ENCODE measurements at regions not wholly inside any gene's neighbourhood (a gene's known extent, or its start where the extent isn't known, plus 50 kb on each side); places are given as distances from the start of the nearest gene placed in this dataset.
"Not testable (repeated sequence)": the region's sequence is repeated elsewhere in the genome, so short reads cannot be mapped to it uniquely, and the experiment has no call there.

DNA sequence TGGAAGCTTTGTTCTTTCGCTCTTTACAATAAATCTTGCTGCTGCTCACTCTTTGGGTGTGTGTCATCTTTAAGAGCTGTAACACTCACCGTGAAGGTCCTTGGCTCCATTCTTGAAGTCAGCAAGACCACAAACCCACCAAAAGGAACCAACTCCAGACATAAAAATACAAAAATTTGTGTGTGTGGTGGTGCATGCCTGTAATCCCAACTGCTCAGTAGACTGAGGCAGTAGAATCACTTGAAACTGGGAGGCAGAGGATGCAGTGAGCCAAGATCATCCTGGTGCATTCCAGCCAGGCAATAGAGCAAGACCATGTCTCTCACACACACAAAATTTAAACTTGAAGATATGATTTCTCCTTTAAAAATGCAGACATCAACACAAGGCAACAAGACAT lies 1431.7 kb upstream of the B3GALT2 start:
- no TSS peak for BruUV-seq (replicated peaks)
- no peaks in the 10 kb centered on the region for H3K36me3 ChIP-seq (ENCODE audit: insufficient read depth, low read length)
- no peak overlapping the region for H3K4me2 ChIP-seq (ENCODE audit: low read length)
- H2AFZ ChIP-seq (ENCODE audit: low read length): no peak overlapping the region
- no peak for DNase-seq (ENCODE audit: low spot score)
- no peaks in the 10 kb centered on the region for H3K4me1 ChIP-seq (ENCODE audit: insufficient read depth, low read length, poor library complexity, severe bottlenecking)
- intact Hi-C loops (cut with micrococcal nuclease; ENCODE audit: unreplicated experiment): loop anchor here (10.0 kb wide), 1 partner anchor 243 kb away; no protein-coding TSS in a partner anchor
- TF ChIP-seq, protein P1, sequence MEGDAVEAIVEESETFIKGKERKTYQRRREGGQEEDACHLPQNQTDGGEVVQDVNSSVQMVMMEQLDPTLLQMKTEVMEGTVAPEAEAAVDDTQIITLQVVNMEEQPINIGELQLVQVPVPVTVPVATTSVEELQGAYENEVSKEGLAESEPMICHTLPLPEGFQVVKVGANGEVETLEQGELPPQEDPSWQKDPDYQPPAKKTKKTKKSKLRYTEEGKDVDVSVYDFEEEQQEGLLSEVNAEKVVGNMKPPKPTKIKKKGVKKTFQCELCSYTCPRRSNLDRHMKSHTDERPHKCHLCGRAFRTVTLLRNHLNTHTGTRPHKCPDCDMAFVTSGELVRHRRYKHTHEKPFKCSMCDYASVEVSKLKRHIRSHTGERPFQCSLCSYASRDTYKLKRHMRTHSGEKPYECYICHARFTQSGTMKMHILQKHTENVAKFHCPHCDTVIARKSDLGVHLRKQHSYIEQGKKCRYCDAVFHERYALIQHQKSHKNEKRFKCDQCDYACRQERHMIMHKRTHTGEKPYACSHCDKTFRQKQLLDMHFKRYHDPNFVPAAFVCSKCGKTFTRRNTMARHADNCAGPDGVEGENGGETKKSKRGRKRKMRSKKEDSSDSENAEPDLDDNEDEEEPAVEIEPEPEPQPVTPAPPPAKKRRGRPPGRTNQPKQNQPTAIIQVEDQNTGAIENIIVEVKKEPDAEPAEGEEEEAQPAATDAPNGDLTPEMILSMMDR (conservative IDR thresholded peaks at IDR 0.05; ENCODE audit: low read length): no peak
- TF ChIP-seq EZH2phosphoT487 (IDR thresholded peaks at IDR 0.05; ENCODE audit: borderline replicate concordance, low read depth, low read length): no peak
- H3K9me3 ChIP-seq (ENCODE audit: low read length): no peaks in the 10 kb centered on the region
- no peak overlapping the region for H3K27ac ChIP-seq (ENCODE audit: low read depth, low read length, poor library complexity, severe bottlenecking)
- no peaks in the 10 kb centered on the region for H3K9me2 ChIP-seq (ENCODE audit: insufficient read depth, low read length)
- CTCF ChIA-PET (ENCODE audit: unreplicated experiment): no interaction called here
- H3K79me2 ChIP-seq (ENCODE audit: insufficient read depth, low read depth, low read length): no peaks in the 10 kb centered on the region
- H4K20me1 ChIP-seq (ENCODE audit: insufficient read depth, low read length): no peaks in the 10 kb centered on the region
- H3K4me3 ChIP-seq (ENCODE audit: low read depth, low read length, poor library complexity, severe bottlenecking): no peak overlapping the region
- POLR2A ChIA-PET: no interaction called here

GRCh38 chr1:194617272-194617671 lies 1430.9 kb upstream of the B3GALT2 start:
- H2AFZ ChIP-seq (ENCODE audit: low read length); H4K20me1 ChIP-seq (ENCODE audit: insufficient read depth, low read length); H3K4me3 ChIP-seq (ENCODE audit: low read depth, low read length, poor library complexity, severe bottlenecking); H3K36me3 ChIP-seq (ENCODE audit: insufficient read depth, low read length); CTCF ChIA-PET (ENCODE audit: unreplicated experiment); DNase-seq (ENCODE audit: low spot score); H3K4me2 ChIP-seq (ENCODE audit: low read length); H3K9me2 ChIP-seq (ENCODE audit: insufficient read depth, low read length); H3K79me2 ChIP-seq (ENCODE audit: insufficient read depth, low read depth, low read length); H3K4me1 ChIP-seq (ENCODE audit: insufficient read depth, low read length, poor library complexity, severe bottlenecking); BruUV-seq (replicated peaks); H3K9me3 ChIP-seq (ENCODE audit: low read length); H3K27ac ChIP-seq (ENCODE audit: low read depth, low read length, poor library complexity, severe bottlenecking): not testable (repeated sequence)
- intact Hi-C loops (cut with micrococcal nuclease; ENCODE audit: unreplicated experiment): loop anchor here (10.0 kb wide), 1 partner anchor 242 kb away; no protein-coding TSS in a partner anchor
- POLR2A ChIA-PET: interaction anchor here (0.8 kb wide), 1 partner anchor 48 kb away, joined by 4 read pairs; no protein-coding TSS in a partner anchor

DNA sequence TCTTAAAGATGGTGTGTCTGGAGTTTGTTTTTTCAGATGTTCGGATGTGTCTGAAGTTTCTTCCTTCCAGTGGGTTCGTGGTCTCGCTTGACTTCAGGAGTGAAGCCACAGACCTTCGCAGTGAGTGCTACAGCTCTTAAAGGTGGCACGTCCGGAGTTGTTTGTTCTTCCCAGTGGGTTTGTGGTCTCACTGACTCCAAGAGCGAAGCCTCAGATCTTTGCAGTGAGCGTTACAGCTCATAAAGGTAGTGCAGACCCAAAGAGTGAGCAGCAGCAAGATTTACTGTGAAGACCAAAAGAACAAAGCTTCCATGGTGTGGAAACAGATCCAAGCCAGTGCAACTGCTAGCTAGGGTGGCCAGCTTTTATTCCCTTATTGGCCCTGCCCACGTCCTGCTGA lies 1430.4 kb upstream of the B3GALT2 start:
- H3K79me2 ChIP-seq (ENCODE audit: insufficient read depth, low read depth, low read length): no peaks in the 10 kb centered on the region
- no peaks in the 10 kb centered on the region for H4K20me1 ChIP-seq (ENCODE audit: insufficient read depth, low read length)
- no peak overlapping the region for H2AFZ ChIP-seq (ENCODE audit: low read length)
- H3K4me3 ChIP-seq (ENCODE audit: low read depth, low read length, poor library complexity, severe bottlenecking): no peak overlapping the region
- TF ChIP-seq, protein P1 (conservative IDR thresholded peaks at IDR 0.05; ENCODE audit: low read length): no peak
- no peak for TF ChIP-seq EZH2phosphoT487 (IDR thresholded peaks at IDR 0.05; ENCODE audit: borderline replicate concordance, low read depth, low read length)
- H3K27ac ChIP-seq (ENCODE audit: low read depth, low read length, poor library complexity, severe bottlenecking): no peak overlapping the region
- CTCF ChIA-PET (ENCODE audit: unreplicated experiment): no interaction called here
- H3K36me3 ChIP-seq (ENCODE audit: insufficient read depth, low read length): no peaks in the 10 kb centered on the region
- no peak for DNase-seq (ENCODE audit: low spot score)
- H3K9me3 ChIP-seq (ENCODE audit: low read length): no peaks in the 10 kb centered on the region
- POLR2A ChIA-PET: interaction anchor here (0.8 kb wide), 1 partner anchor 48 kb away, joined by 4 read pairs; no protein-coding TSS in a partner anchor
- H3K9me2 ChIP-seq (ENCODE audit: insufficient read depth, low read length): no peaks in the 10 kb centered on the region
- no peaks in the 10 kb centered on the region for H3K4me1 ChIP-seq (ENCODE audit: insufficient read depth, low read length, poor library complexity, severe bottlenecking)
- H3K4me2 ChIP-seq (ENCODE audit: low read length): no peak overlapping the region
- intact Hi-C loops (cut with micrococcal nuclease; ENCODE audit: unreplicated experiment): loop anchor here (10.0 kb wide), 1 partner anchor 242 kb away; no protein-coding TSS in a partner anchor
- no TSS peak for BruUV-seq (replicated peaks)
